Fibroblast of the aortic adventitia (primary cell): ENCODE measurements at regions not wholly inside any gene's neighbourhood (a gene's known extent, or its start where the extent isn't known, plus 50 kb on each side); places are given as distances from the start of the nearest gene placed in this dataset.
A peak's percentile ranks its signal among the peaks of the same experiment; 100 is the strongest.

Source experiments
- DNase-seq: peaks from one replicate; pipeline ENCODE4 v3.0.0-alpha.2; 2010; ENCODE audit warnings: low read depth
- H3K4me3 ChIP-seq: 2 replicates; pipeline ENCODE4 v1.5.1; 2011; ENCODE audit warnings: low read depth, mild to moderate bottlenecking, control low read depth, low read length, moderate library complexity
- CTCF ChIP-seq: IDR thresholded peaks from 2 replicates; pipeline ENCODE4 v1.5.1; 2011; ENCODE audit warnings: mild to moderate bottlenecking, low read length, control low read depth, inconsistent platforms; ENCODE audit not compliant: insufficient read depth

- TF ChIP-seq CTCF = peak; percentile 85
- H3K4me3 ChIP-seq = no peak overlapping the region
- peak; percentile 70 for DNase-seq
These were observed 884.8 kb downstream of the EPHA4 start for GRCh38 chr2:220687231-220687843.

- TF ChIP-seq CTCF = no peak
- H3K4me3 ChIP-seq = no peak overlapping the region
These were observed 876.5 kb downstream of the EPHA4 start for GRCh38 chr2:220695397-220696279.

GRCh38 chr2:220696280-220696669 lies 875.8 kb downstream of the EPHA4 start:
- TF ChIP-seq CTCF = no peak
- no peak for DNase-seq
- no peak overlapping the region for H3K4me3 ChIP-seq

More at GRCh38 chr2:220695397-220696279, 876.5 kb downstream of the EPHA4 start:
- DNase-seq = no peak

GRCh38 chr2:220697011-220697410 lies 875.1 kb downstream of the EPHA4 start:
- no peak for TF ChIP-seq CTCF
- no peak for DNase-seq
- no peak overlapping the region for H3K4me3 ChIP-seq

GRCh38 chr2:220701115-220701514 lies 871.0 kb downstream of the EPHA4 start:
- DNase-seq = no peak
- TF ChIP-seq CTCF = no peak
- H3K4me3 ChIP-seq = no peak overlapping the region

- TF ChIP-seq CTCF = no peak
- no peak for DNase-seq
- no peak overlapping the region for H3K4me3 ChIP-seq
These were observed 868.8 kb downstream of the EPHA4 start for GRCh38 chr2:220703279-220703678.
